GM10248 (cell line): ENCODE measurements at regions not wholly inside any gene's neighbourhood (a gene's known extent, or its start where the extent isn't known, plus 50 kb on each side); places are given as distances from the start of the nearest gene placed in this dataset.

Experiments used
- CTCF ChIA-PET: fragments of 300-600 bp; sonication (Branson Sonifier 250); formaldehyde crosslinking; extraction: SDS; loops from one replicate; lab custom pipeline; 2021; ENCODE audit warnings: antibody characterized with exemption; lab: Yijun Ruan, JAX
- POLR2A ChIA-PET: fragments of 350-650 bp; sonication (Branson Sonifier 250); formaldehyde crosslinking; extraction: SDS; loops from one replicate; lab custom pipeline; 2020; ENCODE audit warnings: antibody characterized with exemption; lab: Yijun Ruan, JAX
- DNase-seq: peaks from one replicate; pipeline ENCODE4 v3.0.0; 2012; ENCODE audit errors: extremely low spot score
- CTCF ChIP-seq: IDR thresholded peaks from 2 replicates; pipeline ENCODE4 v1.5.1; 2012; ENCODE audit warnings: mild to moderate bottlenecking, low read depth; ENCODE audit errors: extremely low read depth, missing control alignments, control extremely low read depth

DNA sequence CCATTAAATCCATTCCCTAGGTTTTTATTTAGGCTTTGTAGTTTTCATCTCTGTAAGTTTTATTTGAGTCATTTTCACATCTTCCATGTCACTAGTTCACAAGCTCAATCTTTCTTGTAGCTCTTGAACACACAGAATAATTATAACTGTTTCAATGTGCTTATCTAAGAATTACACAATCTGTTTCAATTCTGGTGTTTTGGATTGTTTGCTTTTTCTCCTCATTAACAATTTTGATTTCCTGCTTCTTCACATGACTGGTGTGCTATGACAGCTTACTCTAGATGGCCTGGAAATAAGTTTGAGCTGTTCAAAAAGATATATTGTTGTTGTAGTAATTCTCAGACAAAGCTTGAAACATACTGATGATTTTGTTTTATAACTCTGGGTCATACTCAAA lies 1974.1 kb upstream of the NUDT12 start:
- TF ChIP-seq CTCF: no peak
- no peak for DNase-seq
- CTCF ChIA-PET: interaction anchor here (0.9 kb wide), 1 partner anchor 12 kb away, joined by 3 read pairs; no protein-coding TSS in a partner anchor
- POLR2A ChIA-PET: no interaction called here

DNA sequence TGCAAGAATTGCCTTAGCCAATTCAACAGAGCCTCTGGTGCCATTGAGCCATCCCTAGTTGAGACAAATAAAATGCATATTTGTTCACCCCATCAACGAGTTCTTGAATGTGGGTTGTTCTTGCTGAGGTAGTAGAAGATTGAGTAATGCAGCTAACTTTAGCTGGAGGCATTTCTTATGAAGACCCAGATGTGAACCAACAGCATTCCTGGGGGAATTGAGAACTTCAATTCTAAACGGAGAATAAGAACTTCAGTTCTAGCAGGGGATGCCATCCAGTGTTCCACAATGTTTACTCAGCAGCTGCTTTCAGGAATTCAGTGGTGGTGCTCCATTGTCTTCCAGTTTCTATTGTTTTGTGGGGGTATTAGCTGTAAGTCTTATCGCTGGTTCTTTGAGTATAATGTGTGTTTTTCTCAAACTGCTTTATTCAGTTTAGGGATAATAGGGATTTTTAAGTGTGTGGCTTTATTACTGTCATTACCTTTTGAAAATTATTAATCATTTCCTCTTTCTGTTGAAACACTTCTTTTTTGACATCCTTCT lies 1968.2 kb upstream of the NUDT12 start:
- no peak for DNase-seq
- ChIA-PET CTCF (no interaction called here), POLR2A (no interaction called here)
- no peak for TF ChIP-seq CTCF

DNA sequence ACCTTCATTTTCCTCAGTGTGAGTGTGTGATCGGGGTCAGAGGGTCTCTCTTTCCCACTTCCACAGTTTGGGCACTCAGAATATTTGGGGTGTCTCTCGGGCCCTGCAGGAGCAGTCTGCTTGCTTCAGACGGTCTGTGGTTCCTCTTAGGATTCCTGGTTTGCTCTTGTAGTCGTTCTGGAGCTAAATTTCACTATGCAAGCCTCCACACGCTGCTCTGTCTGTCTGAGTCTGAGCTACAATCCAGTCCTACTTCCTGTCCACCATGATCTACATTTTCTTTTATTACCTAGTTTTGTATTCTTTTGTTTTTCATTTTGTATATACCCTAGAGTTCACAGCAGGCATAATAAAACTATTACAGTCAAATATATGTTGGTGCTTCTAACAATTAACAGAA lies 1967.3 kb upstream of the NUDT12 start:
- no peak for TF ChIP-seq CTCF
- CTCF ChIA-PET: no interaction called here
- POLR2A ChIA-PET: no interaction called here
- no peak for DNase-seq

DNA sequence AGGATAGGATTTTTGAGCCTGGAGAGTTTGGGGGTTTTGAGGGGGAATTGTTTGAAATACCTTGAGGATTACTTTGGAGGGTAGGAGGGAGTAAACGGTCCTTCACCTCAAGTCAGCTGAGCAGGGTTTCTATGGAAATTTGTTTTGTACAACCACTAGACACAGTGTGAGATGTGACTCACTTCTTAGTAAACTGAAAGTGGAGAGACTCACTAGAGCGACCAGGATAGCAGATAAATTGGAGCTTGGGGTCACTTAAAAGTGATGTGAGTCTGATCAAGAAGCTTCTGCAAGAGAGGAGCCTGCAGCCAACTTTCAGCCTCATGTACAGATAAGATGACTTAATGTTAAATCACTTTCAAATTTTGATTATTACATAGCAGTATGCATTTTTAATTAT lies 1945.9 kb upstream of the NUDT12 start:
- ChIA-PET CTCF (no interaction called here), POLR2A (no interaction called here)
- TF ChIP-seq CTCF: no peak
- DNase-seq: no peak

- no peak for TF ChIP-seq CTCF
- POLR2A ChIA-PET: no interaction called here
- CTCF ChIA-PET: interaction anchor here (1.1 kb wide), 1 partner anchor 10 kb away, joined by 3 read pairs; no protein-coding TSS in a partner anchor
- no peak for DNase-seq
Observed at GRCh38 chr5:105506692-105507277, 1944.2 kb upstream of the NUDT12 start.

GRCh38 chr5:105503950-105504349 lies 1941.4 kb upstream of the NUDT12 start:
- DNase-seq: no peak
- no peak for TF ChIP-seq CTCF
- ChIA-PET CTCF (interaction anchor here (1.0 kb wide), 1 partner anchor 14 kb away, joined by 3 read pairs; no protein-coding TSS in a partner anchor), POLR2A (no interaction called here)

- ChIA-PET POLR2A (no interaction called here), CTCF (interaction anchor here (1.5 kb wide), 1 partner anchor 15 kb away, joined by 3 read pairs; no protein-coding TSS in a partner anchor)
- TF ChIP-seq CTCF: no peak
- no peak for DNase-seq
Observed at GRCh38 chr5:105501315-105501714, 1938.7 kb upstream of the NUDT12 start.
